Activated T-cell treated with anti-CD3 and anti-CD28 coated beads, Interleukin-2, amount 50 U/mL, for 24 hours (primary cell): ENCODE measurements at regions not wholly inside any gene's neighbourhood (a gene's known extent, or its start where the extent isn't known, plus 50 kb on each side); places are given as distances from the start of the nearest gene placed in this dataset.

Experiments used
- DNase-seq: peaks from one replicate; pipeline ENCODE4 v3.0.0-alpha.2; 2020
- H3K27ac Mint-ChIP-seq: 2 replicates; pipeline ENCODE4 v1.8.0; 2020; ENCODE audit warnings: mild to moderate bottlenecking, mixed read lengths
- H3K27me3 Mint-ChIP-seq: 2 replicates; pipeline ENCODE4 v1.8.0; 2020; ENCODE audit warnings: mixed read lengths
- H3K36me3 Mint-ChIP-seq: 2 replicates; pipeline ENCODE4 v1.8.0; 2020; ENCODE audit warnings: low read depth, mixed read lengths
- H3K4me1 Mint-ChIP-seq: 2 replicates; pipeline ENCODE4 v1.8.0; 2020; ENCODE audit warnings: low read depth, mixed read lengths
- H3K4me3 Mint-ChIP-seq: 2 replicates; pipeline ENCODE4 v1.8.0; 2020; ENCODE audit warnings: mild to moderate bottlenecking, moderate library complexity, mixed read lengths
- H3K9me3 Mint-ChIP-seq: 2 replicates; pipeline ENCODE4 v1.8.0; 2020; ENCODE audit warnings: mixed read lengths

- H3K27me3 Mint-ChIP-seq = peaks cover 3% of the 10 kb centered on the region
- no peaks in the 10 kb centered on the region for H3K9me3 Mint-ChIP-seq
- H3K36me3 Mint-ChIP-seq = no peaks in the 10 kb centered on the region
- no peaks in the 10 kb centered on the region for H3K4me1 Mint-ChIP-seq
- DNase-seq = no peak
- no peak overlapping the region for H3K4me3 Mint-ChIP-seq
- no peak overlapping the region for H3K27ac Mint-ChIP-seq
Measured at GRCh38 chr17:72393553-72393952, 272.7 kb downstream of the SOX9 start.

DNA sequence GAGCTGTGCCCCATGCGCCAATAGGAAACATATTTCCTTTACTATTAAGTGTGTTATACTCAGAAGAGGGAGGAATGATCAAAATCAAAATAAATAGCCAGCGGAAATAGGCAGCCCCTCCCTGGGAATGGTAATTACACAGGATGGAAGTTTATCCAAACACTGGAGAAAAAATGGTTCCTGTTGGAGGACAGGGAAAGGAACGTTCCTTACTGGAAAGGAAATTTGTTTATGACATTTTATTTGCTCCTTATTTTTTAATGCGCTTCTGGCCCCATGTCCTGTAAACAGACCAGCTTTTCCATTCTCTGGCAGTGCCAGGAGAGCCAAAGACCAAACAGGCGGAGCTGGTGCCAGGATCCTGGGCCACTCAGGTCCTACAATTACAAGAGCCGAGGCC, 273.7 kb downstream of the SOX9 start:
- DNase-seq = no peak
- H3K27ac Mint-ChIP-seq = no peak overlapping the region
- no peaks in the 10 kb centered on the region for H3K4me1 Mint-ChIP-seq
- H3K4me3 Mint-ChIP-seq = no peak overlapping the region
- H3K27me3 Mint-ChIP-seq = peaks cover 3% of the 10 kb centered on the region
- H3K36me3 Mint-ChIP-seq = no peaks in the 10 kb centered on the region
- H3K9me3 Mint-ChIP-seq = no peaks in the 10 kb centered on the region

GRCh38 chr17:72396121-72396520, 275.3 kb downstream of the SOX9 start:
- H3K36me3 Mint-ChIP-seq = no peaks in the 10 kb centered on the region
- H3K4me3 Mint-ChIP-seq = no peak overlapping the region
- no peaks in the 10 kb centered on the region for H3K4me1 Mint-ChIP-seq
- H3K27me3 Mint-ChIP-seq = peaks cover 3% of the 10 kb centered on the region
- H3K27ac Mint-ChIP-seq = no peak overlapping the region
- no peaks in the 10 kb centered on the region for H3K9me3 Mint-ChIP-seq
- DNase-seq = no peak

- Mint-ChIP-seq H3K4me3 (no peak overlapping the region), H3K9me3 (no peaks in the 10 kb centered on the region), H3K4me1 (no peaks in the 10 kb centered on the region), H3K36me3 (no peaks in the 10 kb centered on the region), H3K27ac (no peak overlapping the region), H3K27me3 (peaks cover 3% of the 10 kb centered on the region)
- no peak for DNase-seq
Measured at GRCh38 chr17:72397223-72397667, 276.4 kb downstream of the SOX9 start.

- Mint-ChIP-seq H3K27ac (no peak overlapping the region), H3K36me3 (no peaks in the 10 kb centered on the region), H3K4me1 (no peaks in the 10 kb centered on the region), H3K27me3 (peaks cover 3% of the 10 kb centered on the region), H3K9me3 (no peaks in the 10 kb centered on the region), H3K4me3 (no peak overlapping the region)
- DNase-seq = no peak
Measured at GRCh38 chr17:72397687-72398086, 276.9 kb downstream of the SOX9 start.

- Mint-ChIP-seq H3K27me3 (peaks cover 3% of the 10 kb centered on the region), H3K9me3 (no peaks in the 10 kb centered on the region), H3K4me3 (no peak overlapping the region), H3K36me3 (no peaks in the 10 kb centered on the region), H3K4me1 (no peaks in the 10 kb centered on the region), H3K27ac (no peak overlapping the region)
- DNase-seq = no peak
Measured at GRCh38 chr17:72399023-72399607, 278.3 kb downstream of the SOX9 start.

GRCh38 chr17:72399608-72400487, 279.0 kb downstream of the SOX9 start:
- no peak for DNase-seq
- Mint-ChIP-seq H3K9me3 (no peaks in the 10 kb centered on the region), H3K4me3 (no peak overlapping the region), H3K27me3 (peaks cover 3% of the 10 kb centered on the region), H3K36me3 (no peaks in the 10 kb centered on the region), H3K4me1 (no peaks in the 10 kb centered on the region), H3K27ac (no peak overlapping the region)

DNA sequence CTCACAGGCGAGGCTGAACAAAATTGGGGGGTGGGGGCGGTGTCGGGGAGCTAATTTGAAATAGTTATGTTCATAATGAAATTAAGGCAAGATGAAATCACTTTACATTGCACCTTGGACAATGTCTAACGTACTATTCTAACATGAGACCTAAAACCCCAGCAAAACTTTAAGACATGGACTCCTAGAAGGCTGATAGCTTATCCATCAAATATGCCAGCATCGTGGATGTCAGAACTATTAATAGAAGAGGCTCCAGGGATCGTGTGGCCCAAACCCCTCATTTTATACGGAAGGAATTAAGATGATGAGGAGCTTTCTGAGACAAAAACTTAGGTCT, 279.6 kb downstream of the SOX9 start:
- Mint-ChIP-seq H3K27ac (no peak overlapping the region), H3K27me3 (no peaks in the 10 kb centered on the region), H3K36me3 (no peaks in the 10 kb centered on the region), H3K4me3 (no peak overlapping the region), H3K4me1 (no peaks in the 10 kb centered on the region), H3K9me3 (no peaks in the 10 kb centered on the region)
- DNase-seq = no peak

GRCh38 chr17:72400863-72401262, 280.0 kb downstream of the SOX9 start:
- no peaks in the 10 kb centered on the region for H3K4me1 Mint-ChIP-seq
- H3K27me3 Mint-ChIP-seq = no peaks in the 10 kb centered on the region
- H3K9me3 Mint-ChIP-seq = no peaks in the 10 kb centered on the region
- no peak overlapping the region for H3K27ac Mint-ChIP-seq
- H3K4me3 Mint-ChIP-seq = no peak overlapping the region
- no peak for DNase-seq
- H3K36me3 Mint-ChIP-seq = no peaks in the 10 kb centered on the region

GRCh38 chr17:72401883-72402726, 281.3 kb downstream of the SOX9 start:
- no peaks in the 10 kb centered on the region for H3K9me3 Mint-ChIP-seq
- DNase-seq = no peak
- H3K36me3 Mint-ChIP-seq = no peaks in the 10 kb centered on the region
- H3K4me1 Mint-ChIP-seq = no peaks in the 10 kb centered on the region
- no peaks in the 10 kb centered on the region for H3K27me3 Mint-ChIP-seq
- no peak overlapping the region for H3K4me3 Mint-ChIP-seq
- no peak overlapping the region for H3K27ac Mint-ChIP-seq

GRCh38 chr17:72402727-72403210, 281.9 kb downstream of the SOX9 start:
- no peak for DNase-seq
- Mint-ChIP-seq H3K9me3 (no peaks in the 10 kb centered on the region), H3K4me1 (no peaks in the 10 kb centered on the region), H3K36me3 (no peaks in the 10 kb centered on the region), H3K4me3 (no peak overlapping the region), H3K27ac (no peak overlapping the region), H3K27me3 (no peaks in the 10 kb centered on the region)

DNA sequence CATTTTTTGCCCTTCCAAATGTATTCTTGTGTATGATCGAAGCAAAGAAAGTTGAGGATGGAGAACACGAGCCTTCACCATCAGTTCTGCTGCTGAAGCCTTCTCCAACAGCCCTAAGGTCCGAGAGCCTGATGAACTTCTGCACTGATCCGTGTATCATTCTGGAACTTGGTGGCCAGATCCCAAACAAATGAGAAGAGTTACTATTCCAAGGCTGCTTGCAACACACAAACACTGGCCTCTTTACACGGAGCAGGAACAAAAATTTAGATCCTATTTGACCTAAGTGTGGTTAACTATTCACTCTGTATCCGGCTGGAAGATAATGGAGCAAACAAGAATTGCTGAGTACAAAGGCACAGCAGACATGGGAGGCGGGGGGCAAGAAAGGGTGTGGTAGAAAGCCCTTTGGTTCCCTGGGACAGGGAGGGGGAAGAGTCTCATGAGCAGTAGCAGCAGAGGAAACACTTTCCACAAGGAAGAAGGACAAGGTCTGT, 282.9 kb downstream of the SOX9 start:
- no peaks in the 10 kb centered on the region for H3K27me3 Mint-ChIP-seq
- no peaks in the 10 kb centered on the region for H3K4me1 Mint-ChIP-seq
- H3K27ac Mint-ChIP-seq = no peak overlapping the region
- H3K36me3 Mint-ChIP-seq = no peaks in the 10 kb centered on the region
- no peak for DNase-seq
- H3K9me3 Mint-ChIP-seq = no peaks in the 10 kb centered on the region
- no peak overlapping the region for H3K4me3 Mint-ChIP-seq

DNA sequence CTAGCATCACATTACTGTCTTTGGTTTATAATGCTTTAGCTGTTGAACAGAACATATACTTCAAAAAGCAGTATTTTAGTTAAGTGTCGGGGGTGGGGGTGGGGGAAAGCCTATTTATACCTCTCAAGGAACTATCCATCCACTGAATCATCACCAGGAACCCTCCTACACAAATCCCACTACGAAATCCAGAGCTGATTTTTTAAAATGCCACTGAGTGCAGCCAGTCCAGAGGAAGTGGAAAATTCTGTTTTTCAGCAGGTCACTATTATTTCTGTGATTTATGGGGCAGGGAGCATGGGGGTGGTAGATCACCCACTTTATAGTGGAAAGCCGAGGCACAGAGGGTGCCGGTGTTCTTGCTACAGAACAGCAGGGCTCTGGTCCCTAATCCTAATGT, 284.1 kb downstream of the SOX9 start:
- no peak overlapping the region for H3K27ac Mint-ChIP-seq
- H3K27me3 Mint-ChIP-seq = no peaks in the 10 kb centered on the region
- H3K4me3 Mint-ChIP-seq = no peak overlapping the region
- H3K36me3 Mint-ChIP-seq = no peaks in the 10 kb centered on the region
- DNase-seq = no peak
- H3K4me1 Mint-ChIP-seq = no peaks in the 10 kb centered on the region
- H3K9me3 Mint-ChIP-seq = no peaks in the 10 kb centered on the region

DNA sequence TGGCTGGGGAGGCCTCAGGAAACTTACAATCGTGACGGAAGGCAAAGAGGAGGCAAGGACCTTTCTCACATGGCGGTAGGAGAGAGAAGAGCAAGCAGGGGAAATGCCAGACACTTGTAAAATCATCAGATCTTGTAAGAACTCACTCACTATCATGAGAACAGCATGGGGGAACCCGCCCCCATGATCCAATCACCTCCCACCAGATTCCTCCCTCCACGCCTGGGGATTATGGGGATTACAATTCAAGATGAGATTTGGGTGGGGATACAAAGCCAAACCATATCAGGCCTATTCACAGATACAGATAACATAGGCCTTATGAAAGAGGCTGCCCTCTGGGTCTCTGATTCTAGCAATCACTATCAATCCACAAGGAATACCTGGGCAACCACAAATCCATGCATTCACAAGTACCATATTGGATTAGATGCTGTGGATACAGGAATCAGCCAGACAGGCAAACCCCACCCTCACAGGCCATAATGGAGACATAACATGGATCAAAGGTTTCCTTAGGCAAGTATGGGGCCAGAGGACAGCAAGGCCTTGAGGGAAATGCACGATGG, 284.9 kb downstream of the SOX9 start:
- H3K4me3 Mint-ChIP-seq = no peak overlapping the region
- H3K27me3 Mint-ChIP-seq = no peaks in the 10 kb centered on the region
- no peak for DNase-seq
- H3K9me3 Mint-ChIP-seq = no peaks in the 10 kb centered on the region
- no peaks in the 10 kb centered on the region for H3K36me3 Mint-ChIP-seq
- H3K27ac Mint-ChIP-seq = no peak overlapping the region
- H3K4me1 Mint-ChIP-seq = no peaks in the 10 kb centered on the region
